ENCODE measurements at regions not wholly inside any gene's neighbourhood (a gene's known extent, or its start where the extent isn't known, plus 50 kb on each side); places are given as distances from the start of the nearest gene placed in this dataset.

- Mint-ChIP-seq H3K27me3 (no peaks in the 10 kb centered on the region), H3K36me3 (no peaks in the 10 kb centered on the region), H3K4me1 (no peaks in the 10 kb centered on the region), H3K9me3 (peaks cover 0 to 5% (median 1%) of the 10 kb centered on the region in 8 donors), H3K27ac (no peak overlapping the region), H3K4me3 (no peak overlapping the region)
- no peaks in the 10 kb centered on the region for H3K9me3 ChIP-seq (ENCODE audit: control insufficient read depth in 1 of 2, low read length in 2 of 2)
- no peaks in the 10 kb centered on the region for H3K36me3 ChIP-seq (ENCODE audit: insufficient read depth, low read length)
- H3K27me3 ChIP-seq (ENCODE audit: insufficient read depth, low read length): no peaks in the 10 kb centered on the region
- ChIA-PET POLR2A (ENCODE audit: partially characterized antibody) (no interaction called here), CTCF (ENCODE audit: partially characterized antibody) (no interaction called here)
- DNase-seq: no peak
- no peak overlapping the region for H3K27ac ChIP-seq (ENCODE audit: low read depth, low read length)
- intact Hi-C loops (cut with micrococcal nuclease): no loop called here
- no peaks in the 10 kb centered on the region for H3K4me1 ChIP-seq (ENCODE audit: insufficient read depth, low read length)
- H3K4me3 ChIP-seq (ENCODE audit: low read length in 2 of 2): no peak overlapping the region
Observed at GRCh38 chr1:70874063-70874462, 173.6 kb downstream of the PTGER3 start.

DNA sequence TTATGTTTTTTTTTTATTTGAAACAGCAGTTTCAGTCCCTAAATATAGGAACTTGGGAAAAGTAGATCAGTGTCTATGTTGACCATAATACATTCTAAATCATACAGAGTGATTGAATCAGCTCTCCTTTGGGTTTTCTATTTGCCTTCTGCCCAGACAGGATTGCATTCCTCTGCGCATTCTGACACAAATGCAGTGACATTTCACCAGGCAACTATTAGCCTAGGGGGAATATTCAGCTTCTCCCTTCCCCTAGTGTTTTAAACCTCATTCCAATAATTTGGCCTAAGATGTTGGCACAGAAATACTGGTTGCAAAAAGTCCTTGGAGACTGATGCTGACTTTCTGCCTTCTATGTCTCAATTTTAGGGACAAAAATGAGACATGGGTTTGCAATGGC is 172.8 kb downstream of the PTGER3 start:
- Mint-ChIP-seq H3K4me1 (no peaks in the 10 kb centered on the region), H3K36me3 (no peaks in the 10 kb centered on the region), H3K27ac (no peak overlapping the region), H3K9me3 (peaks cover 0 to 6% (median 4%) of the 10 kb centered on the region in 8 donors), H3K27me3 (no peaks in the 10 kb centered on the region), H3K4me3 (no peak overlapping the region)
- H3K36me3 ChIP-seq (ENCODE audit: insufficient read depth, low read length): no peaks in the 10 kb centered on the region
- H3K27me3 ChIP-seq (ENCODE audit: insufficient read depth, low read length): no peaks in the 10 kb centered on the region
- H3K4me3 ChIP-seq (ENCODE audit: low read length in 2 of 2): no peak overlapping the region
- no peaks in the 10 kb centered on the region for H3K9me3 ChIP-seq (ENCODE audit: control insufficient read depth in 1 of 2, low read length in 2 of 2)
- ChIA-PET CTCF (ENCODE audit: partially characterized antibody) (no interaction called here), POLR2A (ENCODE audit: partially characterized antibody) (no interaction called here)
- no peak overlapping the region for H3K27ac ChIP-seq (ENCODE audit: low read depth, low read length)
- no peaks in the 10 kb centered on the region for H3K4me1 ChIP-seq (ENCODE audit: insufficient read depth, low read length)
- intact Hi-C loops (cut with micrococcal nuclease): no loop called here
- DNase-seq: no peak

- Mint-ChIP-seq H3K9me3 (peaks cover 0 to 9% (median 3%) of the 10 kb centered on the region in 8 donors), H3K27ac (no peak overlapping the region), H3K4me3 (no peak overlapping the region), H3K36me3 (no peaks in the 10 kb centered on the region), H3K4me1 (no peaks in the 10 kb centered on the region), H3K27me3 (no peaks in the 10 kb centered on the region)
- intact Hi-C loops (cut with micrococcal nuclease): no loop called here
- DNase-seq: no peak
- Histone ChIP-seq H3K27ac (ENCODE audit: low read depth, low read length) (no peak overlapping the region), H3K4me1 (ENCODE audit: insufficient read depth, low read length) (no peaks in the 10 kb centered on the region), H3K27me3 (ENCODE audit: insufficient read depth, low read length) (no peaks in the 10 kb centered on the region), H3K4me3 (ENCODE audit: low read length in 2 of 2) (no peak overlapping the region), H3K36me3 (ENCODE audit: insufficient read depth, low read length) (no peaks in the 10 kb centered on the region), H3K9me3 (ENCODE audit: control insufficient read depth in 1 of 2, low read length in 2 of 2) (no peaks in the 10 kb centered on the region)
- ChIA-PET CTCF (ENCODE audit: partially characterized antibody) (no interaction called here), POLR2A (ENCODE audit: partially characterized antibody) (no interaction called here)
Observed at GRCh38 chr1:70877343-70877742, 170.3 kb downstream of the PTGER3 start.

- Mint-ChIP-seq H3K4me1 (no peaks in the 10 kb centered on the region), H3K27ac (no peak overlapping the region), H3K27me3 (no peaks in the 10 kb centered on the region), H3K9me3 (peaks cover 0 to under 1% (median 0%) of the 10 kb centered on the region in 8 donors), H3K36me3 (no peaks in the 10 kb centered on the region), H3K4me3 (no peak overlapping the region)
- Histone ChIP-seq H3K4me3 (ENCODE audit: low read length in 2 of 2) (no peak overlapping the region), H3K27ac (ENCODE audit: low read depth, low read length) (no peak overlapping the region), H3K9me3 (ENCODE audit: control insufficient read depth in 1 of 2, low read length in 2 of 2) (no peaks in the 10 kb centered on the region), H3K4me1 (ENCODE audit: insufficient read depth, low read length) (no peaks in the 10 kb centered on the region), H3K27me3 (ENCODE audit: insufficient read depth, low read length) (no peaks in the 10 kb centered on the region), H3K36me3 (ENCODE audit: insufficient read depth, low read length) (no peaks in the 10 kb centered on the region)
- ChIA-PET CTCF (ENCODE audit: partially characterized antibody) (no interaction called here), POLR2A (ENCODE audit: partially characterized antibody) (no interaction called here)
- intact Hi-C loops (cut with micrococcal nuclease): no loop called here
- DNase-seq: no peak
Observed at GRCh38 chr1:70887936-70888335, 159.7 kb downstream of the PTGER3 start.

DNA sequence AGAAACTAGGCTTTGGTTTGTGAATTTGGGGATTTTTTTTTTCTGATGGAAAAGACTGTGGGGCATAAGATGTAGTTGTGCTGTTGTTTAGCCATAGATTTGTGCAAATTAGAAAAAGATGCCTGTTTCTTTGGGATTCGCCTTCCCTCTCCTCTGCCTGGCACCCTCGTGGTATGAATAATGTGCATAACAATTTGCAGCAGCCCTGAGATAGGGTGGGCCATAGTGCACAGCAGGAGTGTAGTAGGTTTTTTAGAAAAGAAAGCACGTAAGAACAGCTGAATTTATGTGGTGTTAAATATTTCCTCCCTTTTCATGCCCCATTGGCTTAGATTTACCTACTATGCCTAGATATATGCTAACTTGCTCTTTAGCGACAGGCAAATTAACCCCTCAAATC is 158.9 kb downstream of the PTGER3 start:
- DNase-seq: no peak
- ChIA-PET POLR2A (ENCODE audit: partially characterized antibody) (no interaction called here), CTCF (ENCODE audit: partially characterized antibody) (no interaction called here)
- Histone ChIP-seq H3K36me3 (ENCODE audit: insufficient read depth, low read length) (no peaks in the 10 kb centered on the region), H3K4me1 (ENCODE audit: insufficient read depth, low read length) (no peaks in the 10 kb centered on the region), H3K27me3 (ENCODE audit: insufficient read depth, low read length) (no peaks in the 10 kb centered on the region), H3K4me3 (ENCODE audit: low read length in 2 of 2) (no peak overlapping the region), H3K27ac (ENCODE audit: low read depth, low read length) (no peak overlapping the region), H3K9me3 (ENCODE audit: control insufficient read depth in 1 of 2, low read length in 2 of 2) (no peaks in the 10 kb centered on the region)
- H3K9me3 Mint-ChIP-seq: no peaks in the 10 kb centered on the region
- H3K36me3 Mint-ChIP-seq: no peaks in the 10 kb centered on the region
- intact Hi-C loops (cut with micrococcal nuclease): no loop called here
- no peak overlapping the region for H3K4me3 Mint-ChIP-seq
- H3K4me1 Mint-ChIP-seq: no peaks in the 10 kb centered on the region
- no peaks in the 10 kb centered on the region for H3K27me3 Mint-ChIP-seq
- no peak overlapping the region for H3K27ac Mint-ChIP-seq

DNA sequence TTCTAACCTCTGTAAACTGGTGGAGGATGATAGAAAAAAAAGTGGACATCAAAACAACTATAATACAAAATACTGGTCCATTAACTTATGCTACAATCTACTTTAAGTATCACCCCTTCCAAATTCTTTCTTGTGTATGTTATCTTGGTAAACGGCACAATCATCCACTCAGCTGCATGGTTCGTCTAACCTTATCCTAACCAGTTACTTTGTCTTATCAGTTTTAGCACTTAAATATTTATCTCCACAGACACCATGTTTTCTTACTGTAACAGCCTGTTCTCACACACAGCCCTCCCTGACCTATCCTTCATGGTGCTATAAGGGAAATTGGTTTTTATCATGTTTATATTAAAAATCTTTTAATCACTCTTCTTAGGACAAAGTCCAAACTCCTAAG is 157.2 kb downstream of the PTGER3 start:
- Histone ChIP-seq H3K27me3 (ENCODE audit: insufficient read depth, low read length) (no peaks in the 10 kb centered on the region), H3K27ac (ENCODE audit: low read depth, low read length) (no peak overlapping the region), H3K4me3 (ENCODE audit: low read length in 2 of 2) (no peak overlapping the region), H3K36me3 (ENCODE audit: insufficient read depth, low read length) (no peaks in the 10 kb centered on the region), H3K9me3 (ENCODE audit: control insufficient read depth in 1 of 2, low read length in 2 of 2) (no peaks in the 10 kb centered on the region), H3K4me1 (ENCODE audit: insufficient read depth, low read length) (no peaks in the 10 kb centered on the region)
- Mint-ChIP-seq H3K4me1 (no peaks in the 10 kb centered on the region), H3K4me3 (no peak overlapping the region), H3K27me3 (no peaks in the 10 kb centered on the region), H3K9me3 (peaks cover 0 to 2% (median 0%) of the 10 kb centered on the region in 8 donors), H3K36me3 (no peaks in the 10 kb centered on the region), H3K27ac (no peak overlapping the region)
- CTCF ChIA-PET (ENCODE audit: partially characterized antibody): no interaction called here
- POLR2A ChIA-PET (ENCODE audit: partially characterized antibody): no interaction called here
- no peak for DNase-seq
- intact Hi-C loops (cut with micrococcal nuclease): no loop called here

- no peak for DNase-seq
- Histone ChIP-seq H3K27ac (ENCODE audit: low read depth, low read length) (no peak overlapping the region), H3K9me3 (ENCODE audit: control insufficient read depth in 1 of 2, low read length in 2 of 2) (no peaks in the 10 kb centered on the region), H3K27me3 (ENCODE audit: insufficient read depth, low read length) (no peaks in the 10 kb centered on the region), H3K4me1 (ENCODE audit: insufficient read depth, low read length) (no peaks in the 10 kb centered on the region), H3K36me3 (ENCODE audit: insufficient read depth, low read length) (no peaks in the 10 kb centered on the region), H3K4me3 (ENCODE audit: low read length in 2 of 2) (no peak overlapping the region)
- H3K27ac Mint-ChIP-seq: no peak overlapping the region
- intact Hi-C loops (cut with micrococcal nuclease): no loop called here
- H3K4me3 Mint-ChIP-seq: no peak overlapping the region
- H3K9me3 Mint-ChIP-seq: peaks cover 0 to 2% (median 0%) of the 10 kb centered on the region in 8 donors
- H3K4me1 Mint-ChIP-seq: no peaks in the 10 kb centered on the region
- H3K36me3 Mint-ChIP-seq: no peaks in the 10 kb centered on the region
- H3K27me3 Mint-ChIP-seq: no peaks in the 10 kb centered on the region
- POLR2A ChIA-PET (ENCODE audit: partially characterized antibody): no interaction called here
- CTCF ChIA-PET (ENCODE audit: partially characterized antibody): no interaction called here
Observed at GRCh38 chr1:70891051-70891843, 156.4 kb downstream of the PTGER3 start.

- Mint-ChIP-seq H3K4me3 (no peak overlapping the region), H3K27ac (no peak overlapping the region), H3K36me3 (no peaks in the 10 kb centered on the region), H3K9me3 (peaks cover 0 to 2% (median 0%) of the 10 kb centered on the region in 8 donors), H3K27me3 (no peaks in the 10 kb centered on the region), H3K4me1 (no peaks in the 10 kb centered on the region)
- Histone ChIP-seq H3K4me3 (ENCODE audit: low read length in 2 of 2) (no peak overlapping the region), H3K36me3 (ENCODE audit: insufficient read depth, low read length) (no peaks in the 10 kb centered on the region), H3K9me3 (ENCODE audit: control insufficient read depth in 1 of 2, low read length in 2 of 2) (no peaks in the 10 kb centered on the region), H3K27ac (ENCODE audit: low read depth, low read length) (no peak overlapping the region), H3K27me3 (ENCODE audit: insufficient read depth, low read length) (no peaks in the 10 kb centered on the region), H3K4me1 (ENCODE audit: insufficient read depth, low read length) (no peaks in the 10 kb centered on the region)
- no peak for DNase-seq
- POLR2A ChIA-PET (ENCODE audit: partially characterized antibody): no interaction called here
- CTCF ChIA-PET (ENCODE audit: partially characterized antibody): no interaction called here
- intact Hi-C loops (cut with micrococcal nuclease): no loop called here
Observed at GRCh38 chr1:70892140-70892539, 155.5 kb downstream of the PTGER3 start.

Data from CD4-positive, alpha-beta memory T cell (primary cell).